ENCODE measurements at regions not wholly inside any gene's neighbourhood (a gene's known extent, or its start where the extent isn't known, plus 50 kb on each side); places are given as distances from the start of the nearest gene placed in this dataset.
A peak's percentile ranks its signal among the peaks of the same experiment; 100 is the strongest.

DNA sequence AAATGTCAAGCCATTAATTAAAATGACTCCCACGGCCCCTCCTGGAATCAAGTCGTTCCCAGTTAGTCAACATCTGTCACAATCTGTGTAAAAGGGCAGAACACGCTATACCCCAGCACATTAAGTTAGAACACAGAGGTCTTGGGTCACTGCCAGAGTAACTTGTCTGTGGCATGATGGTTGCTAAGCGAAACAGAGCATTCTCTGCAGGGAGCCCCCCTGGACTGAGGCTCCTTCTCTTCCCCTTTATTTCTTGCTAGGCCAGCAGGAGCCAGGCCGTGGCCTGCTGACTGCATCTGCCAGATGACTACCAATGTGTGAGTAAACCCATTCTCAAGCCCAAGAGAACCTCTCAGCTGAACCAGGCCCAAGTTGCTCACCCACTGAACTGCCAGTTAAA, 51.9 kb upstream of the ZBED3 start:
- peaks cover 21% of the 10 kb centered on the region for H3K4me1 Mint-ChIP-seq (ENCODE audit: unreplicated experiment)
- DNase-seq (ENCODE audit: extremely low spot score, unreplicated experiment), result no peak
- peak overlapping the region; percentile 49 for H3K27ac Mint-ChIP-seq
- TF ChIP-seq, protein P1, sequence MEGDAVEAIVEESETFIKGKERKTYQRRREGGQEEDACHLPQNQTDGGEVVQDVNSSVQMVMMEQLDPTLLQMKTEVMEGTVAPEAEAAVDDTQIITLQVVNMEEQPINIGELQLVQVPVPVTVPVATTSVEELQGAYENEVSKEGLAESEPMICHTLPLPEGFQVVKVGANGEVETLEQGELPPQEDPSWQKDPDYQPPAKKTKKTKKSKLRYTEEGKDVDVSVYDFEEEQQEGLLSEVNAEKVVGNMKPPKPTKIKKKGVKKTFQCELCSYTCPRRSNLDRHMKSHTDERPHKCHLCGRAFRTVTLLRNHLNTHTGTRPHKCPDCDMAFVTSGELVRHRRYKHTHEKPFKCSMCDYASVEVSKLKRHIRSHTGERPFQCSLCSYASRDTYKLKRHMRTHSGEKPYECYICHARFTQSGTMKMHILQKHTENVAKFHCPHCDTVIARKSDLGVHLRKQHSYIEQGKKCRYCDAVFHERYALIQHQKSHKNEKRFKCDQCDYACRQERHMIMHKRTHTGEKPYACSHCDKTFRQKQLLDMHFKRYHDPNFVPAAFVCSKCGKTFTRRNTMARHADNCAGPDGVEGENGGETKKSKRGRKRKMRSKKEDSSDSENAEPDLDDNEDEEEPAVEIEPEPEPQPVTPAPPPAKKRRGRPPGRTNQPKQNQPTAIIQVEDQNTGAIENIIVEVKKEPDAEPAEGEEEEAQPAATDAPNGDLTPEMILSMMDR (conservative IDR thresholded peaks at IDR 0.05), result no peak
- H3K9me3 Mint-ChIP-seq, result no peaks in the 10 kb centered on the region
- peaks cover 10% of the 10 kb centered on the region for H3K36me3 Mint-ChIP-seq
- no peaks in the 10 kb centered on the region for H3K27me3 Mint-ChIP-seq
- H3K4me3 Mint-ChIP-seq, result peak overlapping the region; percentile 35

Data from type B pancreatic cell (in vitro differentiated cells).